Posterior cingulate gyrus (tissue), 11 donors: ENCODE measurements at regions not wholly inside any gene's neighbourhood (a gene's known extent, or its start where the extent isn't known, plus 50 kb on each side); places are given as distances from the start of the nearest gene placed in this dataset.

Experiments used
- DNase-seq, 10 donors: peaks; one replicate each; pipeline versions ENCODE4 v3.0.0 to v3.0.0-alpha.2; 2020 to 2021; ENCODE audit warnings: mixed read lengths in 3 of 10
- intact Hi-C: fragments of 100-400 bp; cut with DNase I; formaldehyde crosslinking; loops from one replicate; pipeline ENCODE4 v1.15.1; 2023

GRCh38 chr12:124463341-124463921, 104.0 kb downstream of the NCOR2 start:
- intact Hi-C loops: no loop called here
- DNase-seq: peak in 8 of 10 donors; percentile 55 to 95 (median 66)

GRCh38 chr12:124462750-124463149, 104.7 kb downstream of the NCOR2 start:
- peak in 1 of 10 donors; percentile 16 for DNase-seq
- intact Hi-C loops: no loop called here

DNA sequence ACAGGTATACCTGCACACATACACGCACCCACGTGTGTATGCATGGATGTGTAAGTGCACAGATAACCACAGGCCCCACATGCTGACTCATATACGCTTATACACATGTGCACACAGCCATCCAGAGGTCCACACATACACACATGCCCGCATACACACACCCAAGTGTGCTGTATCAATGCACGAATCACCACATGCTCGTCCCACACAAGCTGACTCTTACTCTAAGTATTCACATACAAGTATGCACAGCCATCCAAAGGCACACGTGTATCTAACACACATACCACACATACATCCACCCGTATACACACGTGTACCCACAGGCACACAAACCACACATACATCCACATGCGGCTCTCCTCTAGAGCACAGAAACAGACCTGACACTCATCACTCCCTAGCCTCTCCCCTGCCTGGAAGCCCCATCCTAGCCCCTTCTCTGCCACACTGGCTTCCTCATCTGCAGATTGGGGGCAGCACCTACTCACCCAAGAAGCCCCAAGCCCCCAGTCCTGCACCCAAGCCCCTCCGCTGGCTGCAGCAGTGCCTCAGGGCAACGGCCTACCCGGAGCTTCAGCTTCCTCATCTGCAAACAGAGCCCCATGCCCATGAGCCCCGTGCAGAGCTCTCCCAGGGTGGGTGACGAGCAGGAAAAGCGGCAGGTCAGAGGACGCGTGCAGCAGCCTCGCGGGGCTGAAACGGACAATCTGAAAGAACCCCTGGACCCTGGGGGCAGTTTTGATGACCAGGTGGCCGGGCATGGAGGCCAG, 105.4 kb downstream of the NCOR2 start:
- intact Hi-C loops: no loop called here

GRCh38 chr12:124461241-124461673, 106.2 kb downstream of the NCOR2 start:
- intact Hi-C loops: no loop called here

More for the DNA sequence above, 105.4 kb downstream of the NCOR2 start:
- DNase-seq: peak in 3 of 10 donors; percentile 27 to 82 (median 74)

GRCh38 chr12:124460771-124461170, 106.6 kb downstream of the NCOR2 start:
- intact Hi-C loops: no loop called here
- peak in 3 of 10 donors; percentile 16 to 76 (median 75) for DNase-seq

More at GRCh38 chr12:124461241-124461673, 106.2 kb downstream of the NCOR2 start:
- DNase-seq: peak in 3 of 10 donors; percentile 59 to 72 (median 67)

DNA sequence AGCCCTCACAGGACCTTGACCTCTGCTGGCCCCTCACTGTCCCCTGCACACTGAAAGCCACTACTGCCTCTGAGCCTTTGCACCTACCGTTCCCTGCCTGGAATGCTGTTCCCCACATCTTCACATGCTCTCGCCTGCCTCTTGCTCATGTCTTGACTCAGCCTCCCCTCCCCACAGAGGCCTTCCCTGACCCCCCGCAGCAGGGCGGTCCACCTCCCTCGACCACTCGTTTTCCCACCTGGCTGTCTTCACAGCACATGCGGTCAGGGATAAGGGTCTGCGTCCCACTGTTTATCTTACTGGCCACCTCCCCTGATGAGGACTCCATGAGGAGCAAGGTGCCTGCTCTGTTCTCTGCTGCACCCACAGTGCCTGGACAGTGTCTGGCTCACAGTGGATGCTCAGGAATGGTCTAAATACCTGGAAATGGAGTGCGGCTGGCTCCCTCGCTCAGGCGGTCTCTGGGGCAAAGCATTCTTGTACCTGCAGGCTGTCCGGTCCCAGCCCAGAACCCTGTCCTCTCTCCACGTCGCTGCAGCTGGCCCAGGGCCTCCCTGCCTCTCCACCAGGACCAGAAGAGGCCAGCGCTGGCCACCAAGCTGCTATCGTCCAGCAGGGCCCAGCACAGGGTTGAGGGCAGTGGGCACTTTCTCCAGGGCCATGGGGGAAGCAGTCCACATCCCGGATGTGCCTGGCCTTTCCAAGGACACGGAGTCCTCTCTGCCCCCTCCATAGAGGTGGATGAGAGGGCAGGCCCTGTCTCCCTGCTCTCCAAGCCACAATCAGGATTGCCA, 107.4 kb downstream of the NCOR2 start:
- intact Hi-C loops: loop anchor here (5.0 kb wide), 3 partner anchors 47 to 107 kb away; partner anchors contain the start of gene NCOR2
- DNase-seq: peak in 3 of 10 donors; percentile 52 to 80 (median 59)

DNA sequence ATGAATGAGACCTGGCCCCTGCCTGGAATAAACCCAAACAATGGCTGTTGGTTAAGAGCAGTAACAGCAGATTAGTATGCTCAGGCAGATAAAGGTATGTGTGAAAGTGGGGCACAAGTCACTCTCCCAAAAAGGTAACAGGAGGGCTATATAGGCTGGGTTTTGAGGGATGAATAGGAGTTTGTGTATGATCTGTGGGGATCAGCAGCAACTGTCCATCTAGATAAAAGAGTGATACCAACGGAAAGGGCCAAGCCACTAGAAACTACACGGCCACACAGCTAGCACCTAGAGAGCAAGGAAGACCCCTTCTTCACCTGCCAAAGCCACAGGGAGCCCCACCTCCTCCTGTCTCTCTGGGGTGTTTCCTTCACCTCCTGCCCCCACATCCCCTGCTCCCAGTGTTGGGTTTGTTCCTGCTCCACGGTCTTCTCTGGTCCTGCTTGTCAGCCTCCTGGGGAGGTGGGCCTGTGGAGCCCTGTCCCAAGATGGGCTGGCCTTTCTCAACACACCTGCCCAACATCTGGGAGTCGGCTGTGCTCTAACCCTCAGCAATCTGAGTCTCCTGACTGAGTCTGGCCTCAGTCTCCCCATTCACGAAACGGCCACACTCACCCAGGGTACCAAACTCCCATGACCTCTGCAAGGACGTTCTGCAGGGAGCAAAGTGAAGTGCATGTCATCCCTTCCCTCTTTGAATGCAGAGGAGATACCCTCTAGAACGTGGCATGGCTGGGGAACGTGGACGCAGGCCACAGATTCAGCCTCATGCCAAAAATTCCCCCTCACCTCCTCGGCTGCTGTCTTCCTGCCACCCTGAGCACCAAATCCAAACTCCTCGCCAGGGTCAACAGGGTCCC, 108.2 kb downstream of the NCOR2 start:
- DNase-seq: peak in 2 of 10 donors; percentile 42 to 57
- intact Hi-C loops: loop anchor here (5.0 kb wide), 3 partner anchors 48 to 108 kb away; partner anchors contain the start of gene NCOR2

- intact Hi-C loops: loop anchor here (5.0 kb wide), 3 partner anchors 49 to 109 kb away; partner anchors contain the start of gene NCOR2
- peak in 3 of 10 donors; percentile 28 to 55 (median 35) for DNase-seq
These were observed 109.0 kb downstream of the NCOR2 start for GRCh38 chr12:124458220-124458991.

DNA sequence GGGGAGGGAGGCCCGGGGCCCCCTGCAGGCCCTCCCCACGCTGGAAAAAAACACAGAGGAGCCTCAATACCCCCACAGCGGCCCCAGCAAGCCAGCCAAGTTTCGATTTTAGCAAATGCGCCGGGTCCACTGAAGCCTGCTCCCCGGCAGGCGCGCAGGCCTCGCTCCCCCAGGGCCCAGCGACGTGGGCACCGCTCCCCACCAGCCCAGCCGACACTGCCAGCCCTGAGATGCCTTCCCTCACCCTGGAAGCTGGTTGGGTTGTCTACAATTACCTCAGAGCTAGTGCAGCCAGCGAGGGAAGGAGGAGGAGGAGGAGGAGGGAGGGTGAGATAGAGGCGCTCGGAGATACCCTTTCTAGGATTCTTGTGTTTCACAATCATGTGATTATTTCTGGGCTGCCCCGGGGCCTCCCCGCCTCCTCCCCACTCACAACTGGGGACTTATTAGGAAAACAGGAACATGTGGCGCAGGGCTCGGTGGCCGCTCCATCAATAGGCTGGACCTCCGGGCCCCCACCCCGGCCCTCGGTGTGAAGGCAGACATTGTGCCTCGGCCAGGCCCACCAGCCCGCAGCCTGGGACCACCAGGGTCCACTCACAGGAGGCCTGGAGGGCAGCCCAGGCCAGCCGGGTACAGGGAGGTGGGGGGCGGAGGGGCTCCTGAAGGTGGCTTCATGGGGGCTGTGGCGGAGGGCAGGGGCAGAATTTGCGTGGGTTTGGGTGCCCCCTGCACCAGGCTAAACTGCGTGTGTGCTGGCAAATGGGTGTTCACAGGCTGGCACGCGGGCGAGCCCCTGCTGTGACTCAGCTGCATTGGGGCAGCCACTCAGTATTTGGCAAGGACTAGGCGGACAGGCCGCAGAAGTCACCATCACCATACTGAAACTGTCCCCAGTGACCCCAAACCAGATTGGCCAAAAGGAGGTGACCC, 109.9 kb downstream of the NCOR2 start:
- intact Hi-C loops: loop anchor here (5.0 kb wide), 3 partner anchors 50 to 110 kb away; partner anchors contain the start of gene NCOR2
- peak; percentile 65 to 95 (median 72) for DNase-seq

GRCh38 chr12:124456652-124457152, 110.7 kb downstream of the NCOR2 start:
- peak in 3 of 10 donors; percentile 78 to 87 (median 82) for DNase-seq
- intact Hi-C loops: loop anchor here (5.0 kb wide), 3 partner anchors 51 to 111 kb away; partner anchors contain the start of gene NCOR2

- intact Hi-C loops: loop anchor here (5.0 kb wide), 3 partner anchors 51 to 111 kb away; partner anchors contain the start of gene NCOR2
- DNase-seq: peak in 3 of 10 donors; percentile 49 to 77 (median 60)
These were observed 111.2 kb downstream of the NCOR2 start for GRCh38 chr12:124456133-124456651.

DNA sequence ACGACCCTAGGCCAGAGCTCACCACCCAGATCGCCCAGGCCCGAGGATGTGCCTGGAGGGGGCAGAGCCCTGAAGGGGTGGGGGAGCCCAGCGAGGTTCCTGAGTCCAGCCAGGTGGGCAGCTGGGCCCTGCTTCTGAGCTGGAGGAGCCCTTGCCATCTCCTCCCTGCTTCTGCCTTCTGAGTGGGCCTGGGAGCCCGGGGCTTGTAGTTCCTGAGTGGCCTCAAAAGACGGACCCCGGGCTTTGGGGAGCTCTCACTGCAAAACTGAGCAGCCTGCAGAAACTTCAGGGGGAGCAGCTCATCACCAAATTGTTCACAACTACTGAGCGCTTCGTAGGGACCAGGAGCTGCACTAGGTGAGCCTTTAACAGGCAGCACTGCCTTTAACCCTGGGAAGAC, 112.1 kb downstream of the NCOR2 start:
- DNase-seq: peak in 3 of 10 donors; percentile 50 to 74 (median 72)
- intact Hi-C loops: loop anchor here (5.0 kb wide), 3 partner anchors 52 to 112 kb away; partner anchors contain the start of gene NCOR2

DNA sequence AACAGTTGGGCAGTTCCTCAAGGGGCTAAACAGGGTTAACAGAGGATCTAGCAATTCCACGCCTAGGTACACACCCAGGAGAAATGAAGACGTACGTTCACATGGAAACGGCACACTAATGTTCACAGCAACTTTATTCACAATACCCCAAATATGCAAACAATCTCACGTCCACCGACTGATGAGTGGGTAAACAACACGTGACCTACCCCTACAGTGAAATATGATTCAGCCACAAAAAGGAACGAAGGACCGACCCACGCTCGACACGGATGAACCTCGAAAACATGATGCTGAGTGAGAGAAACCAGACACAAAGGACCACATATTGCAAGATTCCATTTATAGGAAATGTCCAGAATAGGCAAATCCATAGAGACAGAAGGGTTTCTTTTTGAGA, 112.7 kb downstream of the NCOR2 start:
- peak in 3 of 10 donors; percentile 5 to 65 (median 52) for DNase-seq
- intact Hi-C loops: loop anchor here (5.0 kb wide), 3 partner anchors 53 to 113 kb away; partner anchors contain the start of gene NCOR2

DNA sequence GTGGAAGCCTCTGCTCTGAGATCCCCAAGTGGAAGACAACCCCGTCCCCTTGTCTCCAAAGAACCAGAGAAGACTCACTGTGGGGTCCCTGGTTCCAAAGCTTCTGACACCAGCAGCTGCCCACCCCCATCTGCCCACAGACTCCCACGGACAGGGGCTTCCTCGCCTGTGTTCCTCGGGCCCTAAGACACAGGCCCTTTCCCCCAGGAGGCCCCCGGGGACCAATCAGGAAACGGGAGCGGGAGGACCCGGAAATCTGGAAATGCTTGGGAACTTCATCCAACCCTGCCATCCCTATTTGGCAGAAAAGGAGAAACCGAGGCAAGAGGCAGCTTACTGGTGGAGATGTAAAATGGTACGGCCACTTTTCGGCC, 113.1 kb downstream of the NCOR2 start:
- peak in 3 of 10 donors; percentile 46 to 72 (median 47) for DNase-seq

GRCh38 chr12:124453419-124454351, 113.7 kb downstream of the NCOR2 start:
- DNase-seq: peak in 6 of 10 donors; percentile 47 to 94 (median 82)

More for the DNA sequence above, 113.1 kb downstream of the NCOR2 start:
- intact Hi-C loops: no loop called here

More at GRCh38 chr12:124453419-124454351, 113.7 kb downstream of the NCOR2 start:
- intact Hi-C loops: no loop called here
